ENCODE measurements at regions not wholly inside any gene's neighbourhood (a gene's known extent, or its start where the extent isn't known, plus 50 kb on each side); places are given as distances from the start of the nearest gene placed in this dataset.

GRCh38 chr22:49106842-49107152, 720.9 kb downstream of the BRD1 start:
- DNase-seq (ENCODE audit: low read depth) = no peak

GRCh38 chr22:49106096-49106841, 721.4 kb downstream of the BRD1 start:
- DNase-seq (ENCODE audit: low read depth) = no peak

GRCh38 chr22:49104434-49104833, 723.2 kb downstream of the BRD1 start:
- DNase-seq (ENCODE audit: low read depth) = no peak

- DNase-seq (ENCODE audit: low read depth) = no peak
These were observed 724.2 kb downstream of the BRD1 start for GRCh38 chr22:49103314-49104059.

- DNase-seq (ENCODE audit: low read depth) = no peak
These were observed 725.3 kb downstream of the BRD1 start for GRCh38 chr22:49102367-49102766.

GRCh38 chr22:49101873-49102272, 725.8 kb downstream of the BRD1 start:
- no peak for DNase-seq (ENCODE audit: low read depth)

GRCh38 chr22:49101225-49101624, 726.4 kb downstream of the BRD1 start:
- DNase-seq (ENCODE audit: low read depth) = no peak

GRCh38 chr22:49100773-49101172, 726.9 kb downstream of the BRD1 start:
- DNase-seq (ENCODE audit: low read depth) = no peak

- no peak for DNase-seq (ENCODE audit: low read depth)
These were observed 727.4 kb downstream of the BRD1 start for GRCh38 chr22:49100316-49100715.

- no peak for DNase-seq (ENCODE audit: low read depth)
These were observed 728.1 kb downstream of the BRD1 start for GRCh38 chr22:49099496-49100124.

GRCh38 chr22:49099089-49099488, 728.6 kb downstream of the BRD1 start:
- no peak for DNase-seq (ENCODE audit: low read depth)

- no peak for DNase-seq (ENCODE audit: low read depth)
These were observed 729.7 kb downstream of the BRD1 start for GRCh38 chr22:49097966-49098365.

GRCh38 chr22:49097171-49097925, 730.3 kb downstream of the BRD1 start:
- DNase-seq (ENCODE audit: low read depth) = no peak

GRCh38 chr22:49096476-49096875, 731.2 kb downstream of the BRD1 start:
- DNase-seq (ENCODE audit: low read depth) = no peak

GRCh38 chr22:49095366-49095765, 732.3 kb downstream of the BRD1 start:
- DNase-seq (ENCODE audit: low read depth) = no peak

- DNase-seq (ENCODE audit: low read depth) = no peak
These were observed 732.8 kb downstream of the BRD1 start for GRCh38 chr22:49094858-49095257.

- no peak for DNase-seq (ENCODE audit: low read depth)
These were observed 733.5 kb downstream of the BRD1 start for GRCh38 chr22:49094151-49094550.

- DNase-seq (ENCODE audit: low read depth) = no peak
These were observed 734.3 kb downstream of the BRD1 start for GRCh38 chr22:49093192-49093880.

- no peak for DNase-seq (ENCODE audit: low read depth)
These were observed 735.0 kb downstream of the BRD1 start for GRCh38 chr22:49092716-49093115.

GRCh38 chr22:49091917-49092545, 735.6 kb downstream of the BRD1 start:
- DNase-seq (ENCODE audit: low read depth) = no peak

GRCh38 chr22:49091451-49091850, 736.2 kb downstream of the BRD1 start:
- no peak for DNase-seq (ENCODE audit: low read depth)

GRCh38 chr22:49090853-49091135, 736.9 kb downstream of the BRD1 start:
- DNase-seq (ENCODE audit: low read depth) = no peak
